ENCODE measurements at regions not wholly inside any gene's neighbourhood (a gene's known extent, or its start where the extent isn't known, plus 50 kb on each side); places are given as distances from the start of the nearest gene placed in this dataset.

GRCh38 chr1:172823534-172823933, 164.6 kb downstream of the FASLG start (continued):
- TF ChIP-seq BHLHE40 (IDR thresholded peaks at IDR 0.05; ENCODE audit: low read depth, low read length) (no peak), NFE2L2 (IDR thresholded peaks at IDR 0.05; ENCODE audit: low read depth, low read length) (no peak), USF2 (IDR thresholded peaks at IDR 0.05; ENCODE audit: low read depth, low read length) (no peak), MXI1 (IDR thresholded peaks at IDR 0.05; ENCODE audit: borderline replicate concordance, low read depth, low read length) (no peak)

- no TSS peak for BruUV-seq (replicated peaks)
- Histone ChIP-seq H3K9me1 (ENCODE audit: insufficient read depth, low read length) (peaks cover 17% of the 10 kb centered on the region), H4K5ac (ENCODE audit: low read depth, low read length) (no peak overlapping the region; the same call in 1 of the 2 replicates), H3K4me2 (ENCODE audit: low read depth, low read length) (no peak overlapping the region), H3K56ac (ENCODE audit: extremely low read depth, insufficient read depth, low read length) (no peak overlapping the region), H2AK9ac (replicated peaks; ENCODE audit: low read depth, low read length, poor library complexity) (no peak overlapping the region), H3K23ac (ENCODE audit: low read depth, low read length) (no peak overlapping the region), H2AFZ (replicated peaks; ENCODE audit: low read length, poor library complexity) (no peak overlapping the region), H2BK20ac (ENCODE audit: low read depth, low read length) (peak overlapping the region; percentile 49), H3K27me3 (ENCODE audit: control insufficient read depth, insufficient read depth, low read length) (no peaks in the 10 kb centered on the region), H4K91ac (ENCODE audit: insufficient read depth, low read depth, low read length) (no peak overlapping the region), H2BK120ac (ENCODE audit: low read depth, low read length) (peak overlapping the region; percentile 45; the same call in 1 of the 2 replicates), H2BK15ac (ENCODE audit: low read depth, low read length) (peak overlapping the region; percentile 12; the same call in 2 of the 3 replicates), H3K14ac (replicated peaks; ENCODE audit: low read depth, low read length) (0 out of 2 replicates have a peak overlapping the region, but pooled peaks have one; percentile 2), H2BK5ac (ENCODE audit: low read depth, low read length, poor library complexity, severe bottlenecking) (no peak overlapping the region), H3K18ac (ENCODE audit: low read depth, low read length) (peak overlapping the region; percentile 45; the same call in 1 of the 2 replicates), H2AK5ac (ENCODE audit: low read depth, low read length) (peak overlapping the region; percentile 69; the same call in 1 of the 2 replicates), H3K9ac (ENCODE audit: low read depth, low read length) (no peak overlapping the region), H3K9me3 (ENCODE audit: control insufficient read depth, insufficient read depth, low read length) (no peaks in the 10 kb centered on the region), H4K8ac (ENCODE audit: low read depth in 2 of 2, low read length in 2 of 2) (peak overlapping the region in 1 of 2 experiments; percentile 48; a peak in 2 of 4 replicates), H3K4me1 (ENCODE audit: control insufficient read depth, insufficient read depth, low read length) (peaks cover 12% of the 10 kb centered on the region), H3K4me3 (ENCODE audit: insufficient read depth, low read depth, low read length) (no peak overlapping the region), H3K4ac (ENCODE audit: low read depth, low read length) (peak overlapping the region; percentile 69; the same call in 1 of the 2 replicates), H3K36me3 (ENCODE audit: control insufficient read depth, insufficient read depth, low read length) (no peaks in the 10 kb centered on the region), H3K27ac (ENCODE audit: insufficient read depth, low read length) (no peak overlapping the region), H3K79me1 (ENCODE audit: low read depth in 1 of 2, low read length in 2 of 2) (peaks cover 0 to 3% of the 10 kb centered on the region in 2 experiments; a peak in 1 of 4 replicates), H4K20me1 (ENCODE audit: insufficient read depth, low read length) (no peaks in the 10 kb centered on the region)
- ChIA-PET POLR2A (ENCODE audit: unreplicated experiment) (no interaction called here), CTCF (interaction anchor here (0.6 kb wide), 1 partner anchor 71 kb away, joined by 7 read pairs; no protein-coding TSS in a partner anchor)
- WGBS, 2 experiments (ENCODE audit: extremely low coverage in 2 of 2, insufficient read length in 1 of 2) = no CpG with 5 or more reads among the region's 3 CpGs
- dilution Hi-C loops (cut with HindIII; ENCODE audit: low sequenced_read_pairs, unreplicated experiment) (no loop called here), in situ Hi-C loops (cut with MboI; ENCODE audit: low sequenced_read_pairs) (loop anchor here (5.0 to 10.0 kb wide), 2 partner anchors 383 to 591 kb away; partner anchors contain the start of gene TNFSF4), intact Hi-C loops (cut with micrococcal nuclease) (no loop called here)
- ATAC-seq (ENCODE audit: low read depth) (no peak), DNase-seq (peak; percentile 14)
- TF ChIP-seq CEBPB (IDR thresholded peaks at IDR 0.05; ENCODE audit: low read depth, low read length) (no peak), SMC3 (IDR thresholded peaks at IDR 0.05; ENCODE audit: low read depth, low read length) (no peak), RAD21 (IDR thresholded peaks at IDR 0.05; ENCODE audit: low read length) (no peak), MAFK (IDR thresholded peaks at IDR 0.05; ENCODE audit: low read depth, low read length) (no peak), RCOR1 (IDR thresholded peaks at IDR 0.05; ENCODE audit: insufficient replicate concordance, low read length) (no peak), FOS (IDR thresholded peaks at IDR 0.05; ENCODE audit: low read depth, low read length) (no peak), CTCF (conservative IDR thresholded peaks at IDR 0.05; ENCODE audit: low read depth, low read length) (no peak), USF2 (IDR thresholded peaks at IDR 0.05; ENCODE audit: low read depth, low read length) (no peak), MAZ (IDR thresholded peaks at IDR 0.05; ENCODE audit: borderline replicate concordance, low read depth, low read length) (no peak), CHD1 (IDR thresholded peaks at IDR 0.05; ENCODE audit: low read depth, low read length) (no peak), MXI1 (IDR thresholded peaks at IDR 0.05; ENCODE audit: borderline replicate concordance, low read depth, low read length) (no peak), NFE2L2 (IDR thresholded peaks at IDR 0.05; ENCODE audit: low read depth, low read length) (no peak), BHLHE40 (IDR thresholded peaks at IDR 0.05; ENCODE audit: low read depth, low read length) (no peak)
These were observed 165.3 kb downstream of the FASLG start for GRCh38 chr1:172824209-172824608.

Data from IMR-90 (cell line).